IMR-90 (cell line): ENCODE measurements at regions not wholly inside any gene's neighbourhood (a gene's known extent, or its start where the extent isn't known, plus 50 kb on each side); places are given as distances from the start of the nearest gene placed in this dataset.

ENCODE experiments used
- ATAC-seq: fragments of 200-7000 bp; cut with Tn5 transposase; 2 replicates; pipeline ENCODE4 v1.9.1; 2020; ENCODE audit warnings: low read depth, mild to moderate bottlenecking, moderate library complexity
- BruUV-seq: library from RNA; stranded (reverse); fragments of 400-500 nt; replicated peaks from 2 replicates; lab custom pipeline; 2021; lab: Mats Ljungman, UMichigan
- CTCF ChIA-PET: fragments of 300-600 bp; formaldehyde crosslinking; extraction: SDS; loops from one replicate; lab custom pipeline; 2021; ENCODE audit warnings: antibody characterized with exemption; lab: Yijun Ruan, JAX
- POLR2A ChIA-PET: fragments of 300-600 bp; sonication (Branson Sonifier 250); formaldehyde crosslinking; loops from one replicate; lab custom pipeline; 2022; ENCODE audit warnings: antibody characterized with exemption; ENCODE audit not compliant: unreplicated experiment; lab: Charles Lee
- DNase-seq: peaks from one replicate; pipeline ENCODE4 v3.0.0; 2013
- H2AFZ ChIP-seq: replicated peaks from 2 replicates; pipeline ENCODE3; 2013; ENCODE audit warnings: low read length, mild to moderate bottlenecking; ENCODE audit not compliant: poor library complexity
- H2AK5ac ChIP-seq: 2 replicates; pipeline ENCODE4 v1.6.1; 2013; ENCODE audit warnings: low read depth, low read length, inconsistent platforms
- H2AK9ac ChIP-seq: replicated peaks from 2 replicates; pipeline ENCODE3; 2013; ENCODE audit warnings: mild to moderate bottlenecking, low read depth, low read length, moderate library complexity; ENCODE audit not compliant: poor library complexity
- H2BK120ac ChIP-seq: 2 replicates; pipeline ENCODE4 v1.6.1; 2013; ENCODE audit warnings: low read depth, low read length, inconsistent platforms
- H2BK15ac ChIP-seq: 3 replicates; pipeline ENCODE4 v1.6.1; 2013; ENCODE audit warnings: low read depth, low read length, inconsistent platforms
- H2BK20ac ChIP-seq: 2 replicates; pipeline ENCODE4 v1.6.1; 2013; ENCODE audit warnings: low read depth, mild to moderate bottlenecking, inconsistent platforms, low read length, moderate library complexity
- H2BK5ac ChIP-seq: 2 replicates; pipeline ENCODE4 v1.6.1; 2013; ENCODE audit warnings: mild to moderate bottlenecking, low read depth, low read length, inconsistent platforms; ENCODE audit not compliant: poor library complexity, severe bottlenecking
- H3K14ac ChIP-seq: replicated peaks from 2 replicates; pipeline ENCODE4 v1.6.1; 2013; ENCODE audit warnings: low read depth, low read length, inconsistent platforms
- H3K18ac ChIP-seq: 2 replicates; pipeline ENCODE4 v1.6.1; 2013; ENCODE audit warnings: low read depth, low read length, control low read depth
- H3K23ac ChIP-seq: 2 replicates; pipeline ENCODE4 v1.6.1; 2013; ENCODE audit warnings: low read depth, low read length, inconsistent platforms
- H3K27ac ChIP-seq: 2 replicates; pipeline ENCODE4 v1.5.1; 2013; ENCODE audit warnings: mild to moderate bottlenecking, control low read depth, low read length; ENCODE audit not compliant: insufficient read depth
- H3K27me3 ChIP-seq: 2 replicates; pipeline ENCODE4 v1.6.1; 2013; ENCODE audit warnings: low read length; ENCODE audit not compliant: control insufficient read depth, insufficient read depth
- H3K36me3 ChIP-seq: 2 replicates; pipeline ENCODE4 v1.6.1; 2013; ENCODE audit warnings: low read length, mixed read lengths; ENCODE audit not compliant: control insufficient read depth, insufficient read depth
- H3K4ac ChIP-seq: 2 replicates; pipeline ENCODE4 v1.6.1; 2013; ENCODE audit warnings: low read depth, low read length, inconsistent platforms
- H3K4me1 ChIP-seq: 2 replicates; pipeline ENCODE4 v1.6.1; 2013; ENCODE audit warnings: low read length, mixed read lengths; ENCODE audit not compliant: control insufficient read depth, insufficient read depth
- H3K4me2 ChIP-seq: 2 replicates; pipeline ENCODE4 v1.6.1; 2013; ENCODE audit warnings: low read depth, mild to moderate bottlenecking, control low read depth, low read length, moderate library complexity
- H3K4me3 ChIP-seq: 2 replicates; pipeline ENCODE4 v1.5.1; 2013; ENCODE audit warnings: low read depth, mild to moderate bottlenecking, control low read depth, low read length, moderate library complexity; ENCODE audit not compliant: insufficient read depth
- H3K56ac ChIP-seq: 2 replicates; pipeline ENCODE4 v1.6.1; 2013; ENCODE audit warnings: low read length, inconsistent platforms; ENCODE audit not compliant: insufficient read depth; ENCODE audit errors: extremely low read depth
- H3K79me1 ChIP-seq, 2 experiments: 2 replicates each; pipeline ENCODE4 v1.6.1; 2013; ENCODE audit warnings: low read length in 2 of 2, inconsistent platforms in 1 of 2, low read depth in 1 of 2
- H3K9ac ChIP-seq: 2 replicates; pipeline ENCODE4 v1.6.1; 2013; ENCODE audit warnings: low read depth, low read length, control low read depth
- H3K9me1 ChIP-seq: 2 replicates; pipeline ENCODE4 v1.6.1; 2013; ENCODE audit warnings: low read length, inconsistent platforms; ENCODE audit not compliant: insufficient read depth
- H3K9me3 ChIP-seq: 2 replicates; pipeline ENCODE4 v1.6.1; 2013; ENCODE audit warnings: low read length; ENCODE audit not compliant: control insufficient read depth, insufficient read depth
- H4K20me1 ChIP-seq: 2 replicates; pipeline ENCODE4 v1.6.1; 2013; ENCODE audit warnings: low read length, inconsistent platforms; ENCODE audit not compliant: insufficient read depth
- H4K5ac ChIP-seq: 2 replicates; pipeline ENCODE4 v1.6.1; 2013; ENCODE audit warnings: mild to moderate bottlenecking, low read depth, low read length, control low read depth
- H4K8ac ChIP-seq, 2 experiments: 2 replicates each; pipeline ENCODE4 v1.6.1; 2013; ENCODE audit warnings: low read depth in 2 of 2, low read length in 2 of 2, control low read depth in 1 of 2, inconsistent platforms in 1 of 2
- H4K91ac ChIP-seq: 2 replicates; pipeline ENCODE4 v1.6.1; 2013; ENCODE audit warnings: low read depth, low read length, inconsistent platforms; ENCODE audit not compliant: insufficient read depth
- BHLHE40 ChIP-seq: fragments of 150-350 bp; IDR thresholded peaks from 2 replicates; pipeline ENCODE4 v1.6.1; 2016; ENCODE audit warnings: mild to moderate bottlenecking, low read depth, low read length
- CHD1 ChIP-seq: IDR thresholded peaks from 2 replicates; pipeline ENCODE4 v1.6.1; 2012; ENCODE audit warnings: low read depth, low read length, improper control_type of control experiment
- NFE2L2 ChIP-seq: fragments of 150-350 bp; IDR thresholded peaks from 2 replicates; pipeline ENCODE4 v1.6.1; 2016; ENCODE audit warnings: low read depth, mild to moderate bottlenecking, low read length
- POLR2A ChIP-seq: IDR thresholded peaks from 2 replicates; pipeline ENCODE4 v1.6.1; 2012; ENCODE audit warnings: mild to moderate bottlenecking, low read depth, low read length
- RAD21 ChIP-seq: IDR thresholded peaks from 2 replicates; pipeline ENCODE4 v1.6.1; 2012; ENCODE audit warnings: low read length, improper control_type of control experiment
- RCOR1 ChIP-seq: IDR thresholded peaks from 2 replicates; pipeline ENCODE4 v1.6.1; 2012; ENCODE audit warnings: mild to moderate bottlenecking, low read length, improper control_type of control experiment; ENCODE audit not compliant: insufficient replicate concordance
- WGBS, 2 experiments: methylation state at CpG; one replicate each; pipeline versions ENCODE4 v1.1.5 to v1.1.7; 2013; ENCODE audit warnings: missing lambda C conversion rate in 2 of 2; ENCODE audit not compliant: insufficient read length in 1 of 2; ENCODE audit errors: extremely low coverage in 2 of 2; 5-methylcytosine and 5-hydroxymethylcytosine counted together
- dilution Hi-C: fragments of 300-500 bp; cut with HindIII; formaldehyde crosslinking; loops from one replicate; pipeline ENCODE4 v1.14.3; 2018; ENCODE audit warnings: low sequenced_read_pairs; ENCODE audit not compliant: unreplicated experiment
- in situ Hi-C: fragments of 300-500 bp; cut with MboI; formaldehyde crosslinking; loops from 3 replicates; pipeline ENCODE4 v1.14.3; 2019; ENCODE audit warnings: low sequenced_read_pairs, inconsistent platforms, mixed read lengths
- intact Hi-C: fragments of 100-400 bp; cut with micrococcal nuclease; formaldehyde crosslinking; loops from 2 replicates; pipeline ENCODE4 v1.10.0; 2022

DNA sequence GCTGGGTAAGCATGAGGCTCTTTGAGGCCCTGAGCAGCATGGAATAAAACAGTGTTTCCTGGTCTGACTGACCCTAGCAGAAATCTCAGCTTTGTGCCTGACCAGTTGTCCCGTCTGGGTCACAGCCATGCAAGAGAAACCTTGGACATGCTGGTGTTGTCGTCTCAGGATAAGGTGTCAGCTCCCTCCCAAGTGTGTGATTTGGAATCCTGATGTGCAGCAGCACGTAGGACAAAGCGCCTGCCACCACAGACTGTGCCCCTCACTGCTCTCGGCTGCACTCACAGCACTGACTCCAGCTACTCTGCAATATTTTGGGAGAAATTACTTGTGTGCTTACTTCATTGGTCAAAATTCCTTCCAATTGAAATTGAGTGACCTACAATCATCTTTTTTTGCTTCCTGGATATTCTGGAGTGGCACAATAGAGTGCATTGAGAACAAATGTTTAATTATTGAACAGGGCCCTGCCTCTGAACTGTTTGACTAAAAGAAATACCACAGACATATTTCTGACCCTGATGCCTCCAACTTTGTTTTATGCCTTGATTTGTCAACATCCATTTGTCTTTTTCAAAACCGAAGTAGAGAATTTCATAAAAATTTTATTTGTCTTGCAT, 352.4 kb downstream of the SOCS6 start:
- dilution Hi-C loops, result no loop called here
- Histone ChIP-seq H4K20me1 (no peaks in the 10 kb centered on the region), H3K23ac (no peak overlapping the region), H3K4me2 (no peak overlapping the region), H3K4me3 (no peak overlapping the region), H2AK9ac (no peak overlapping the region), H3K9me1 (no peaks in the 10 kb centered on the region), H3K4ac (no peak overlapping the region), H2BK15ac (no peak overlapping the region), H2AFZ (no peak overlapping the region), H3K56ac (no peak overlapping the region), H2BK5ac (no peak overlapping the region), H2BK120ac (no peak overlapping the region), H3K27me3 (no peaks in the 10 kb centered on the region), H3K4me1 (no peaks in the 10 kb centered on the region), H3K36me3 (no peaks in the 10 kb centered on the region), H3K18ac (no peak overlapping the region), H4K5ac (no peak overlapping the region), H4K8ac (no peak overlapping the region), H3K27ac (no peak overlapping the region), H2AK5ac (no peak overlapping the region), H3K79me1 (no peaks in the 10 kb centered on the region), H3K14ac (no peak overlapping the region), H4K91ac (no peak overlapping the region), H2BK20ac (no peak overlapping the region), H3K9ac (no peak overlapping the region), H3K9me3 (no peaks in the 10 kb centered on the region)
- intact Hi-C loops, result no loop called here
- CTCF ChIA-PET, result no interaction called here
- BruUV-seq, result no TSS peak
- ATAC-seq, result no peak
- DNase-seq, result no peak
- WGBS, 2 experiments, result 0% methylated on average over 1 of the region's 6 CpGs; no CpG with 5 or more reads in 1 of the 2 experiments
- POLR2A ChIA-PET, result no interaction called here
- in situ Hi-C loops, result no loop called here
- TF ChIP-seq RAD21 (no peak), BHLHE40 (no peak), POLR2A (no peak), RCOR1 (no peak), NFE2L2 (no peak), CHD1 (no peak)
